GM20000 (cell line): ENCODE measurements at regions not wholly inside any gene's neighbourhood (a gene's known extent, or its start where the extent isn't known, plus 50 kb on each side); places are given as distances from the start of the nearest gene placed in this dataset.

ENCODE experiments used
- DNase-seq: peaks from one replicate; pipeline ENCODE4 v3.0.0; 2012; ENCODE audit warnings: low spot score
- TF ChIP-seq, protein P1 (sequence below): IDR thresholded peaks from 2 replicates; pipeline ENCODE4 v1.5.1; 2012; ENCODE audit warnings: mild to moderate bottlenecking, control low read depth; ENCODE audit errors: extremely low read depth, missing control alignments

DNA sequence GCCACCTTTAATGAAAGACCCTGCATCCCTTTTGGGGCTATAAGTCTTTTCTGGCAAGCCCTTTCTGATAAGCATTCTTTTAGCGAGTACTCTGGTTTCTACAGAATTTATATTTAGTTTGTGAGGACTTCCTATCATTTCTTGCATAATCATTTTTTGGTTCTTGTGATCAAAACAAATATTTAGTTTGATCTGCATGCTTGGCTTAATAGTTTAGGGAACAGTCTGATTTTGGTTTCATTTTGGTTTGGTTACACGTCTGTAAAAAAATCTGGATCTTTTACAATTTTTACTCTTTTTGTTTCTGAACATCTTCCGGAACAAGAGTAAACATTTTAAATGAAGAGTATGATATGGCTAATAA lies 1074.4 kb downstream of the CDH9 start:
- no peak for DNase-seq
- TF ChIP-seq, protein P1, sequence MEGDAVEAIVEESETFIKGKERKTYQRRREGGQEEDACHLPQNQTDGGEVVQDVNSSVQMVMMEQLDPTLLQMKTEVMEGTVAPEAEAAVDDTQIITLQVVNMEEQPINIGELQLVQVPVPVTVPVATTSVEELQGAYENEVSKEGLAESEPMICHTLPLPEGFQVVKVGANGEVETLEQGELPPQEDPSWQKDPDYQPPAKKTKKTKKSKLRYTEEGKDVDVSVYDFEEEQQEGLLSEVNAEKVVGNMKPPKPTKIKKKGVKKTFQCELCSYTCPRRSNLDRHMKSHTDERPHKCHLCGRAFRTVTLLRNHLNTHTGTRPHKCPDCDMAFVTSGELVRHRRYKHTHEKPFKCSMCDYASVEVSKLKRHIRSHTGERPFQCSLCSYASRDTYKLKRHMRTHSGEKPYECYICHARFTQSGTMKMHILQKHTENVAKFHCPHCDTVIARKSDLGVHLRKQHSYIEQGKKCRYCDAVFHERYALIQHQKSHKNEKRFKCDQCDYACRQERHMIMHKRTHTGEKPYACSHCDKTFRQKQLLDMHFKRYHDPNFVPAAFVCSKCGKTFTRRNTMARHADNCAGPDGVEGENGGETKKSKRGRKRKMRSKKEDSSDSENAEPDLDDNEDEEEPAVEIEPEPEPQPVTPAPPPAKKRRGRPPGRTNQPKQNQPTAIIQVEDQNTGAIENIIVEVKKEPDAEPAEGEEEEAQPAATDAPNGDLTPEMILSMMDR, result no peak

DNA sequence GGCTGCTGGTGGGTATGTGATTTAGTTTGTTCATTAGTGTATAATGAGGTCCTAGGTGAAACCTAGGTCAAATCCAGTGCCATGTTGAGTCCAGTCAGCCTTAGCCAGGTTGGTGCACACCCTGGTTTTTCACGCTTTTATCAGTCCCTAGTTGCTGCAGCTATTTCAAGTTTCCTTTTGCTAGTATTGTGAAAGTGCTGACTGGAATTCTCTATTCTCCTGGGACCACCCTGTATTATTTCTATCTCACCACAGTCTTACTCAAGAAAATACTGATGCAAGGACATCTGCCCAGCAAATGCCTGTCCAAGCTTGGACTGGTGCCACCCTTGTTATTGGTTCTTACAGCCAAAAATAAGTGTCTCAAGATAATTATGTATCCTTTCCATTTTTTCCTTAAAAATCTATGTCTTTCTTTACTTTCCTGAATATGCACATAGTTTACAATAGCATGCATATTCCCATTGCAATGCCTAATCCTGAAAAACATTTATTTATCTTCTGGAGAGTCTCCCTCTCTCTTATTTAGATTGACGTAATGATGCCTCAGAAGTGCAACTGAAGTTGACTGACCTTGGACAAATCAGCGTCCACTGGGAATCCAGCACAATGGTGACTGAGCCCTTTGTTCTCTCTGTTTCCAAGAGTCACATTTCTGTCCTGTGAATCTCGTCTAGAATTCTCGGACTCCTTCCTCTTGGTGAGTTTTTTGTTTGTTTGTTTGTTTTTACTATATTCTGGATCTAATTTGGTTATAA lies 1075.0 kb downstream of the CDH9 start:
- TF ChIP-seq, protein P1, result no peak
- no peak for DNase-seq

DNA sequence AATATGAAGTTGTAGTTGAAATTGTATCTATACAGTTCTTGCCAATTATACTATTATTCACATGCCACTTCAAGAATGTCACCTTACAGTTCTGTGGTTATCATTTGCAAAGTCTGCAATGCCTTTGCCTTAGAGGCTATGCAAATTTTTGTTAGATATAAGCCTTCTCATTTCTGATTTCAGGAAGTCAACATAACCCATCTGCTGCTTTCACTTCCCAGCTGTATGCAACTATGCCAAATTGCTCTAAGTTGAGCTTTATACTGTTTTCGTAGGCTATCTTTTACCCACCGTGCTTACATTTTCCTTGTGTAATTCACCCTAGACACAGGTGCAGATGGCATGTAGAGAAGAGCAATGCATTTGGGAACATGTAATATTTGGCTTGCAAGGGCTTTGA lies 1083.0 kb downstream of the CDH9 start:
- DNase-seq, result no peak
- TF ChIP-seq, protein P1, result no peak

DNA sequence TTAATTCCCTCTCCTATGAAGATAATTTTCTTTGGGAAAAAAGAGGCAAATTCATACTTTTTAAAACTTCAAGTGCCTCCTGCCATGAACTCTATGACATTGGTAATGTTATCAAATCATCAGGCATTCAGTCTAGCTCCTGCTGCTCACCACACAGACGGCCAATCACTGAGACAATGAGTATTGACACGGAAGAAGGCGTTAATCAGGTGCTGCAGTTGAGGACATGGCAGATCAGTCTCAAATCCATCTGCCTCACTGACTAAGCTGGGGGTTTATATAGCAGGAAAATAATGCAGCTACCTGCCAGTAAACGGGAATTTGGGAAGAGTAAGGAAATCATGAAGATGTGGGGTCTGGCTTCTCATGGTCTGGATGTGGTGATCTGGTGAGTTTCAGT lies 1087.7 kb downstream of the CDH9 start:
- DNase-seq, result no peak

DNA sequence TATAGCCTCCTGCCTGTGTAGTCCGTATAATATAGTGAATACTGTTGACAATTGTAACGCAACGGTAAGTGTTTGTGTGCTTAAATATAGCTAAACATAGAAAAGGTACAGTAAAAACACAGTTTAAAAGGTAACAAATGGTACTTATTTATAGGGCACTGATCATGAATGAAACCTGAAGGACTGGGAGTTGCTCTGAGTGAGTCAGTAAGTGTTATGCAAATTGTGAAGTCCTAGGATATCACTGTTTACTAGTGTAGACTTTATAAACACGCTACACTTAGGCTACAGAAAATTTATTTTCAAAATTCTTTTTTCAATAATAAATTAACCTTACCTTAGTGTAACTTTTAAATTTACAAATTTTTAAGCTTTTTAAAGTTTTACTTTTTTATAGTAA lies 1090.1 kb downstream of the CDH9 start:
- TF ChIP-seq, protein P1, result no peak
- DNase-seq, result no peak

More for the DNA sequence above, 1087.7 kb downstream of the CDH9 start:
- TF ChIP-seq, protein P1, result no peak

DNA sequence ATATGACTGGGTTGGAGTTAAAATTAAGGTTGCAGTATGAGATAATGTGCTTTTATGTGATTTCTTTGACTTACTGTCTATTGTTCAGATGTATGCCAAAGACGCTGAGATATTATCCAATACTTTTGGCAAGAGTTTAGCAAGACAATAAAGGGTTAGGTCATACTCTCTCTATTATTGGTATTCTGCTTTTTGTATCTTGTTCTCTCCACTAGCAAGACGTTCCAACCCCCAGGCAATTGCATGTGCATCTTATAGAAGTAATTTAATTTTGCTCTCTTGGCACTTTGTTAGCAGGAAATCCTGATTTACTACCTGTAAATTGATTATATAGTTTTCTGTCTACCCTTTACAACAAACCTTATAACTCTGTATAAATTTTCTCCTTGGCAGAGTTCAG lies 1093.6 kb downstream of the CDH9 start:
- DNase-seq, result no peak
- TF ChIP-seq, protein P1, result no peak

DNA sequence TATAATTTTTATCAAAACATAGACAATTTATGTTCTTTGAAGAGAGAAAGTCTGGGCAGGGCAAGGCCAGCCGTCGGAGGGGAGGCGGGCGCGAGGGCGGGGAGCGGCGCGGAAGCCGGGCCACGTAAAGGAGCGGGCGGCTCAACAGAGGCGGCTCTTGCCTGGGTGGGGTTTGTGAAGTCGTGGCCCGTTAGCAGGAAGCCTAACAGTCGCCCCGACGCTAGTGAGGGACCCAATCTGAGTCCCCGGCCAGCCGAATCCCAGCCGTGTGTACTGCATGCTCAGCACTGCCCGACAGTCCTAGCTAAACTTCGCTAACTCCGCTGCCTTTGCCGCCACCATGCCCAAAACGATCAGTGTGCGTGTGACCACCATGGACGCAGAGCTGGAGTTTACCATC lies 1129.2 kb downstream of the CDH9 start:
- no peak for DNase-seq
- TF ChIP-seq, protein P1, result no peak
